ENCODE measurements at regions not wholly inside any gene's neighbourhood (a gene's known extent, or its start where the extent isn't known, plus 50 kb on each side); places are given as distances from the start of the nearest gene placed in this dataset.

- Histone ChIP-seq H3K56ac (ENCODE audit: low read length) (no peak overlapping the region), H3K79me2 (ENCODE audit: control insufficient read depth, insufficient read depth, low read length) (no peaks in the 10 kb centered on the region), H3K4ac (ENCODE audit: low read depth, low read length) (no peak overlapping the region), H3K9ac (ENCODE audit: low read length) (no peak overlapping the region), H3K4me1 (ENCODE audit: control insufficient read depth, low read depth, low read length) (no peaks in the 10 kb centered on the region), H2AK5ac (ENCODE audit: low read length) (no peak overlapping the region), H4K8ac (ENCODE audit: low read depth, low read length) (no peak overlapping the region), H3K4me2 (ENCODE audit: low read length) (no peak overlapping the region), H3K4me3 (ENCODE audit: low read length) (no peak overlapping the region), H3K23ac (ENCODE audit: low read length) (no peak overlapping the region), H3K36me3 (ENCODE audit: control insufficient read depth, insufficient read depth, low read length) (no peaks in the 10 kb centered on the region), H4K5ac (ENCODE audit: low read length) (no peak overlapping the region), H2BK15ac (replicated peaks; ENCODE audit: low read depth) (no peak overlapping the region), H3K79me1 (ENCODE audit: low read length) (no peaks in the 10 kb centered on the region), H2BK5ac (ENCODE audit: low read length) (no peak overlapping the region), H3K18ac (ENCODE audit: low read length) (no peak overlapping the region), H3K27me3 (ENCODE audit: insufficient read depth, low read length, poor library complexity) (no peaks in the 10 kb centered on the region), H2BK120ac (ENCODE audit: low read depth, low read length) (no peak overlapping the region), H3K27ac (ENCODE audit: low read depth, low read length) (no peak overlapping the region)
- no peak for DNase-seq
- no CpG with 5 or more reads among the region's 15 CpGs for WGBS (ENCODE audit: extremely low coverage, insufficient coverage, low lambda C conversion rate)
Observed at GRCh38 chr5:6181871-6182270, 196.5 kb downstream of the MED10 start.

GRCh38 chr5:6181147-6181729 lies 197.1 kb downstream of the MED10 start:
- H3K79me1 ChIP-seq (ENCODE audit: low read length), result no peaks in the 10 kb centered on the region
- no peak overlapping the region for H3K9ac ChIP-seq (ENCODE audit: low read length)
- no peak overlapping the region for H4K5ac ChIP-seq (ENCODE audit: low read length)
- no peaks in the 10 kb centered on the region for H3K36me3 ChIP-seq (ENCODE audit: control insufficient read depth, insufficient read depth, low read length)
- no peak overlapping the region for H2BK5ac ChIP-seq (ENCODE audit: low read length)
- H3K27me3 ChIP-seq (ENCODE audit: insufficient read depth, low read length, poor library complexity), result no peaks in the 10 kb centered on the region
- no peak overlapping the region for H3K18ac ChIP-seq (ENCODE audit: low read length)
- H2BK120ac ChIP-seq (ENCODE audit: low read depth, low read length), result no peak overlapping the region
- no peaks in the 10 kb centered on the region for H3K79me2 ChIP-seq (ENCODE audit: control insufficient read depth, insufficient read depth, low read length)
- no peaks in the 10 kb centered on the region for H3K4me1 ChIP-seq (ENCODE audit: control insufficient read depth, low read depth, low read length)
- WGBS (ENCODE audit: extremely low coverage, insufficient coverage, low lambda C conversion rate), result no CpG with 5 or more reads among the region's 5 CpGs
- no peak overlapping the region for H3K56ac ChIP-seq (ENCODE audit: low read length)
- no peak overlapping the region for H2AK5ac ChIP-seq (ENCODE audit: low read length)
- H3K4ac ChIP-seq (ENCODE audit: low read depth, low read length), result no peak overlapping the region
- no peak overlapping the region for H2BK15ac ChIP-seq (replicated peaks; ENCODE audit: low read depth)
- no peak overlapping the region for H4K8ac ChIP-seq (ENCODE audit: low read depth, low read length)
- peak; percentile 42 for DNase-seq
- H3K27ac ChIP-seq (ENCODE audit: low read depth, low read length), result no peak overlapping the region
- no peak overlapping the region for H3K23ac ChIP-seq (ENCODE audit: low read length)
- no peak overlapping the region for H3K4me3 ChIP-seq (ENCODE audit: low read length)
- no peak overlapping the region for H3K4me2 ChIP-seq (ENCODE audit: low read length)

- no peak overlapping the region for H3K56ac ChIP-seq (ENCODE audit: low read length)
- no peak overlapping the region for H3K9ac ChIP-seq (ENCODE audit: low read length)
- DNase-seq, result no peak
- H3K27ac ChIP-seq (ENCODE audit: low read depth, low read length), result no peak overlapping the region
- H2BK15ac ChIP-seq (replicated peaks; ENCODE audit: low read depth), result no peak overlapping the region
- no peak overlapping the region for H4K5ac ChIP-seq (ENCODE audit: low read length)
- no peaks in the 10 kb centered on the region for H3K36me3 ChIP-seq (ENCODE audit: control insufficient read depth, insufficient read depth, low read length)
- no peak overlapping the region for H2BK5ac ChIP-seq (ENCODE audit: low read length)
- no peak overlapping the region for H3K4ac ChIP-seq (ENCODE audit: low read depth, low read length)
- no CpG with 5 or more reads among the region's 2 CpGs for WGBS (ENCODE audit: extremely low coverage, insufficient coverage, low lambda C conversion rate)
- no peak overlapping the region for H4K8ac ChIP-seq (ENCODE audit: low read depth, low read length)
- no peaks in the 10 kb centered on the region for H3K27me3 ChIP-seq (ENCODE audit: insufficient read depth, low read length, poor library complexity)
- H3K23ac ChIP-seq (ENCODE audit: low read length), result no peak overlapping the region
- no peak overlapping the region for H2AK5ac ChIP-seq (ENCODE audit: low read length)
- H3K79me1 ChIP-seq (ENCODE audit: low read length), result no peaks in the 10 kb centered on the region
- no peaks in the 10 kb centered on the region for H3K4me1 ChIP-seq (ENCODE audit: control insufficient read depth, low read depth, low read length)
- H2BK120ac ChIP-seq (ENCODE audit: low read depth, low read length), result no peak overlapping the region
- H3K18ac ChIP-seq (ENCODE audit: low read length), result no peak overlapping the region
- no peaks in the 10 kb centered on the region for H3K79me2 ChIP-seq (ENCODE audit: control insufficient read depth, insufficient read depth, low read length)
- no peak overlapping the region for H3K4me3 ChIP-seq (ENCODE audit: low read length)
- no peak overlapping the region for H3K4me2 ChIP-seq (ENCODE audit: low read length)
Observed at GRCh38 chr5:6180231-6180872, 198.0 kb downstream of the MED10 start.

- WGBS (ENCODE audit: extremely low coverage, insufficient coverage, low lambda C conversion rate), result no CpG with 5 or more reads among the region's 2 CpGs
- H3K23ac ChIP-seq (ENCODE audit: low read length), result no peak overlapping the region
- no peak overlapping the region for H3K4ac ChIP-seq (ENCODE audit: low read depth, low read length)
- no peaks in the 10 kb centered on the region for H3K27me3 ChIP-seq (ENCODE audit: insufficient read depth, low read length, poor library complexity)
- no peak overlapping the region for H3K18ac ChIP-seq (ENCODE audit: low read length)
- H3K4me2 ChIP-seq (ENCODE audit: low read length), result no peak overlapping the region
- H2AK5ac ChIP-seq (ENCODE audit: low read length), result no peak overlapping the region
- H3K27ac ChIP-seq (ENCODE audit: low read depth, low read length), result no peak overlapping the region
- H3K4me1 ChIP-seq (ENCODE audit: control insufficient read depth, low read depth, low read length), result no peaks in the 10 kb centered on the region
- H2BK120ac ChIP-seq (ENCODE audit: low read depth, low read length), result no peak overlapping the region
- no peaks in the 10 kb centered on the region for H3K79me1 ChIP-seq (ENCODE audit: low read length)
- H3K4me3 ChIP-seq (ENCODE audit: low read length), result no peak overlapping the region
- H4K5ac ChIP-seq (ENCODE audit: low read length), result no peak overlapping the region
- no peak overlapping the region for H3K56ac ChIP-seq (ENCODE audit: low read length)
- no peaks in the 10 kb centered on the region for H3K36me3 ChIP-seq (ENCODE audit: control insufficient read depth, insufficient read depth, low read length)
- H3K9ac ChIP-seq (ENCODE audit: low read length), result no peak overlapping the region
- no peak overlapping the region for H2BK5ac ChIP-seq (ENCODE audit: low read length)
- no peak overlapping the region for H2BK15ac ChIP-seq (replicated peaks; ENCODE audit: low read depth)
- no peak overlapping the region for H4K8ac ChIP-seq (ENCODE audit: low read depth, low read length)
- DNase-seq, result no peak
- no peaks in the 10 kb centered on the region for H3K79me2 ChIP-seq (ENCODE audit: control insufficient read depth, insufficient read depth, low read length)
Observed at GRCh38 chr5:6178846-6179532, 199.4 kb downstream of the MED10 start.

GRCh38 chr5:6177926-6178325 lies 200.4 kb downstream of the MED10 start:
- no peak for DNase-seq
- Histone ChIP-seq H3K79me1 (ENCODE audit: low read length) (no peaks in the 10 kb centered on the region), H4K8ac (ENCODE audit: low read depth, low read length) (no peak overlapping the region), H3K56ac (ENCODE audit: low read length) (no peak overlapping the region), H2BK5ac (ENCODE audit: low read length) (no peak overlapping the region), H3K36me3 (ENCODE audit: control insufficient read depth, insufficient read depth, low read length) (no peaks in the 10 kb centered on the region), H3K27ac (ENCODE audit: low read depth, low read length) (no peak overlapping the region), H3K4me1 (ENCODE audit: control insufficient read depth, low read depth, low read length) (no peaks in the 10 kb centered on the region), H3K4me3 (ENCODE audit: low read length) (no peak overlapping the region), H2BK15ac (replicated peaks; ENCODE audit: low read depth) (no peak overlapping the region), H3K4me2 (ENCODE audit: low read length) (no peak overlapping the region), H2BK120ac (ENCODE audit: low read depth, low read length) (no peak overlapping the region), H2AK5ac (ENCODE audit: low read length) (no peak overlapping the region), H3K27me3 (ENCODE audit: insufficient read depth, low read length, poor library complexity) (no peaks in the 10 kb centered on the region), H3K4ac (ENCODE audit: low read depth, low read length) (no peak overlapping the region), H3K23ac (ENCODE audit: low read length) (no peak overlapping the region), H4K5ac (ENCODE audit: low read length) (no peak overlapping the region), H3K18ac (ENCODE audit: low read length) (no peak overlapping the region), H3K79me2 (ENCODE audit: control insufficient read depth, insufficient read depth, low read length) (no peaks in the 10 kb centered on the region), H3K9ac (ENCODE audit: low read length) (no peak overlapping the region)
- WGBS (ENCODE audit: extremely low coverage, insufficient coverage, low lambda C conversion rate), result no CpG with 5 or more reads among the region's 5 CpGs

Measured in mesendoderm (in vitro differentiated cells).